Left colon (tissue), 2 donors: ENCODE measurements at regions not wholly inside any gene's neighbourhood (a gene's known extent, or its start where the extent isn't known, plus 50 kb on each side); places are given as distances from the start of the nearest gene placed in this dataset.
"Not testable (repeated sequence)": the region's sequence is repeated elsewhere in the genome, so short reads cannot be mapped to it uniquely, and the experiment has no call there.

ENCODE experiments used
- ATAC-seq: fragments of 200-7000 bp; cut with Tn5 transposase; one replicate; pipeline ENCODE4 v1.9.1; 2020; ENCODE audit warnings: mild to moderate bottlenecking, moderate library complexity
- DNase-seq, 2 donors: peaks; one replicate each; pipeline ENCODE4 v3.0.0-alpha.2; 2020
- intact Hi-C, 2 donors: fragments of 100-400 bp; cut with DNase I in 1 of 2; cut with micrococcal nuclease in 1 of 2; formaldehyde crosslinking; loops; one replicate each; pipeline versions ENCODE4 v1.11.2 to v1.14.0; 2022; cut with DNase I, micrococcal nuclease
- donor health status: DM: no; HTN: no; CAD: no.
- donor health status: DM: yes; HTN: yes; CAD: no.

- DNase-seq (no peak), ATAC-seq (no peak)
Measured at GRCh38 chr6:169109411-169110220, 144.0 kb downstream of the THBS2 start.

DNA sequence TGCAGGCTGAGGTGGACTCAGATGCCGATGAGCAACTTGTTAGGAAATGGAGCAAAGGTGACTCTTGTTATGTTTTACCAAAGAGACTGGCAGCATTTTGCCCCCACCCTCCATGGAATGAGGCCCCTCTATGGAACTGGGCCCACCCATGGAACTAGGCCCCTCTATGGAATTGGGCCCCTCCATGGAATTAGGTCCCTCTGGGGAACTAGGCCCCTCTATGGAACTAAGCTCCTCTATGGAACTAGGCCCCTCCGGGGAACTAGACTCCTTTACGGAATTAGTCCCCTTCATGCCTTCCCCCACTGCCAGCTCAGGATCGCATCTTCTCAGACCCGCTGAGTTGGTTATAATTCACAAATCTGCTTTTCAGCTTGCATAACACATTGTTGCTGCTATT lies 144.9 kb downstream of the THBS2 start:
- DNase-seq (no peak), ATAC-seq (no peak)
- intact Hi-C loops = no loop called here

More at GRCh38 chr6:169109411-169110220, 144.0 kb downstream of the THBS2 start:
- intact Hi-C loops = no loop called here

- DNase-seq = no peak
Measured at GRCh38 chr6:169106176-169106575, 147.5 kb downstream of the THBS2 start.

DNA sequence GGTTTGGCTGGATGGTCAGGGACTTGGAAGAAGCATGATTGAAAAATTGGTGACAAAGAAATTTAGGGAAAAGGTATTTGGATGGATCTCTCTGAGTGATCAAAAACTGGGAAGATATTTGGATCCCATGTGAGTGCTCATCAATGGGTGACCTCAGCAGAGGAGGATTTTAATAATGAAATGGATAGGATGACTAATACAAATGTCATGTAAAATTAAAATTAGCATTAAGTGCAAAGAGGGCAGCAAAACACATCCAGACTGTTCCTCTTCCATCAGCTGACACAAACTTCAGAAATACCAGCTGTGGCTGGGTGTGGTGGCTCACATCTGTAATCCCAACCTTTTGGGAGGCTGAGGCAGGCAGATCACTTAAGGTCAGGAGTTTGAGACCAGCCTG lies 151.7 kb downstream of the THBS2 start:
- intact Hi-C loops = no loop called here
- ATAC-seq (no peak), DNase-seq (no peak)

More at GRCh38 chr6:169106176-169106575, 147.5 kb downstream of the THBS2 start:
- no peak for ATAC-seq
- intact Hi-C loops = no loop called here

GRCh38 chr6:169101036-169101805 lies 152.4 kb downstream of the THBS2 start:
- ATAC-seq (no peak), DNase-seq (no peak)
- intact Hi-C loops = no loop called here

GRCh38 chr6:169099411-169100202 lies 154.0 kb downstream of the THBS2 start:
- intact Hi-C loops = no loop called here
- ATAC-seq = no peak
- DNase-seq = no peak

GRCh38 chr6:169098651-169099050 lies 155.0 kb downstream of the THBS2 start:
- intact Hi-C loops, DNase-seq, ATAC-seq: not testable (repeated sequence)

GRCh38 chr6:169098116-169098515 lies 155.5 kb downstream of the THBS2 start:
- no peak for ATAC-seq
- no peak for DNase-seq
- intact Hi-C loops = no loop called here

GRCh38 chr6:169097381-169097959 lies 156.2 kb downstream of the THBS2 start:
- ATAC-seq (no peak), DNase-seq (no peak)
- intact Hi-C loops = no loop called here

GRCh38 chr6:169096388-169096787 lies 157.3 kb downstream of the THBS2 start:
- DNase-seq (no peak), ATAC-seq (no peak)
- intact Hi-C loops = no loop called here

GRCh38 chr6:169095153-169095552 lies 158.5 kb downstream of the THBS2 start:
- intact Hi-C loops = no loop called here
- DNase-seq (no peak), ATAC-seq (no peak)

DNA sequence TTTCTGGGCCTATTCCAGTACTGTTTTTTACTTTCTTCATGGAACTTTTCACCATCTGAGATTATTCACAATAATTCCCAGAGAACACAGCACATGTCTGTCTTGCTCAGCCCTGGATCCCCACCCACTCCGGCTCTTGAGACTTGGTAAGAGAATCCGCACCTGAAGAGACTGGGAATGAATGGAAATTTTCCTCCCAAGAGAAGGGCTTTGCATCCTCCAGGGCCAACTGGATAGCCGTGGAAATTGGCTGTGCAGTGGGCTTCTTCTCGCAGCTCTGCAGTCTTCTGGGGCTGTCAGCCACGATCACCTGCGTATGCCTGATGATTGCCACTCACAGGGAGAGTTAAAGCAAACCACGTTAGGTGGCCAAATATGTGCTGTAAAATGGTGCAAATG lies 159.1 kb downstream of the THBS2 start:
- intact Hi-C loops = no loop called here
- DNase-seq (no peak), ATAC-seq (no peak)

DNA sequence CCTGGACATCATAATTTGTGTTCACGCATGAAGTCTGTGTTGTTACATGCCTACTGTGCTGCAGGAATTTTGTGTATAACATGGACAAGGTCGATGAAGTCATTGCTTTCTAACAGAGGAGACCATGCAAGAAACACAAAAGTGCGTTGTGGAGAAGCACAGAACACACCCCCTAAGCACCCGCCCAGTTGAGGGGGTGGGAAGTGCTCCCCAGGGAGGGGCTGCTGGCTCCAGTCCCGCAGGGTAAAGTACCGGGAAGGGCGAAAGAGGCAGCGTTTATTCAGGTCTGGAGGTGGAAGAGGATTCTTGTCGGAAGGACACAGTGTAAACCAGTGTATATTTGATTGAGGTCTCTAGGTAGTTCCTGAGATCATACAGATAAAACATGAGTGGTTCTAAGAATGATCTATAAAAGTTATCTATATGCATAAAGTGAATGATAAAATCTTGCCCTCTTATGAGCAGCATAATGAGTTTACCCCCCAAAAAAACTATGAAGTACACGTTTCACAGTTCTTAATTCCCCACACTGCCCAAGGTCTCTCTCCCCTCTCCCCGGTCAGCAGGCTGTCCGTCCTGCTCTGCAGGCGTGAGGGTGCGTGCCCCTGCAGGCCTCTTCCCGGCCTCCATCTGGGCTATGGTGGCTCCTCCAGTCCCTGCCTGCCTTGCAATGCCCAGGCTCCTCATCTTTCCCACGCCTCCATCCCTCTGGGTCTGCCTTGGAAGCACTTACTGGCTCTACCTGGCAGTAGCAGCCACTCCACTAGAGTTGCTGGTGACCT lies 159.7 kb downstream of the THBS2 start:
- ATAC-seq (no peak), DNase-seq (no peak)
- intact Hi-C loops = no loop called here

DNA sequence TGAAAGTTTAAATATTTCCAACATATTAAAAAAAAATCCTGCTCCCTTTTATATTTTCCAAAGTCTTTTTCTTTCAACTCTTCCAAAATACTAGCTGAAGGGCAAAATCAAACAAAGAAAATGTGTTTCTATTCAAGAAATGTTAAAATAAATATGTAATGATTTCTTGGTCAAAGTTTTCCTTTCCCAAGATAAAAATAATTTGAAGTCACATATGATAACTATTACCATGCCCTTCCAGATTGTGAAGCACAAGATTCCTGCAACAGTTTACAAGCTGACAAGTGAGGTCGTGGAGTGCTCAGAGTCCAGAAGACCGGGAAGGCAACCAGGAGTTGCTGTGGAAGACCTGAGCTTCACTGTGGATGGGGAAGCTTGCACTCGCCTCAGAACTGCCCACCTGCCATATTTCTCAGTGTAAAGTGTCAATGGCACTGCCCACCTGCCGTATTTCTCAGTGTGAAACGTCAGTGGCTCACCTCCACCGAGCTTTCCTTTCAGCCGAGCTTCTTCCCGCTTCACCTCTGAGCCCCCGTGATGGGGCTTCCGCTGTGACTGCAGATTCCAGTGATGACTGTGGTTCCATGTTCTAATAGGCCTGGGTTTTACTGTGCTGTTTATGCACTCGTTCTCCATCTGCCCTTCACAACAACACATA lies 160.5 kb downstream of the THBS2 start:
- intact Hi-C loops = no loop called here

DNA sequence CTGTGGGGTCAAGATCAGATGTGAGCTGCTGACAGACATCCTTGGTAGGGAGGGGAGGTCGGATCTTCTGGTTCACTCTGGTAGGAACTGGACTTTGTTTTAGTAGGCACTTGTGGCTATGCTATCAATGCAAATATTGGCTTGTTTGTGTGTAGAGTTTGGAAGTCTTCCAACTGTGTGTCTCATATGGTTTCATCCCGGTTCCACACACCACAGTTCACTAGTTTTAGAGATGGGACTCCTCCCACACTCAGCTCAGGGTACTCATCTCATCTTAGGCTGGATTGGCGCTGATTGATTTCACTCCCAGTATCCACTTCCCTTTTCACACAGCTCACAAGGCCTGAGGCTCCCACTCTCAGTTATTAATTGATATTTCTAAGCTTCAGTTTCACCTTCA lies 161.3 kb downstream of the THBS2 start:
- intact Hi-C loops = no loop called here
- DNase-seq (no peak), ATAC-seq (no peak)

More for the DNA sequence above, 160.5 kb downstream of the THBS2 start:
- DNase-seq = no peak
- ATAC-seq = no peak

DNA sequence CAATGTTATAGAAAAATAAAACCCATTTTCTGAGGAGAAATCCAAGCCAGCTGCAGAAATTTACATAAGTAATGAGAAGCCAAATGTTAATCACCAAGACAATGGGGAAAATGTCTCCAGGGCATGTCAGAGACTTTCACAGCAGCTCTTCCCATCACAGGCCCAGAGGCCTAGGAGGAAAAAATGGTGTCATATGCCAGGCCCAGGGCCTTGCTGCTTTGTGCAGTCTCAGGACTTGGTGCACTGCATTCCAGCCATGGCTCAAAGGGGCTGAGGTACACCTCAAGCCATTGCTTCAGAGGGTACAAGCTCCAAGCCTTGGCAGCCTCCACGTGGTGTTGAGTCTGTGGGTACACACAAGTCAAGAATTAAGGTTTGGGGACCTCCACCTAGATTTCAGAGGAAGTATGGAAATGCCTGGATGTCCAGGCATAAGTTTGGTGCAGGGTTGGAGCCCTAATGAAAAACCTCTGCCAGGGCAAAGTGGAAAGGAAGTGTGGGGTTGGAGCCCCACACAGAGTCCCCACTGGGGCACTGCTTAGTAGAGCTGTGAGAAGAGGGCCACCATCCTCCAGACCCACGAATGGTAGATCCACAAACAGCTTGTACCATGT lies 163.0 kb downstream of the THBS2 start:
- DNase-seq, ATAC-seq, intact Hi-C loops: not testable (repeated sequence)

DNA sequence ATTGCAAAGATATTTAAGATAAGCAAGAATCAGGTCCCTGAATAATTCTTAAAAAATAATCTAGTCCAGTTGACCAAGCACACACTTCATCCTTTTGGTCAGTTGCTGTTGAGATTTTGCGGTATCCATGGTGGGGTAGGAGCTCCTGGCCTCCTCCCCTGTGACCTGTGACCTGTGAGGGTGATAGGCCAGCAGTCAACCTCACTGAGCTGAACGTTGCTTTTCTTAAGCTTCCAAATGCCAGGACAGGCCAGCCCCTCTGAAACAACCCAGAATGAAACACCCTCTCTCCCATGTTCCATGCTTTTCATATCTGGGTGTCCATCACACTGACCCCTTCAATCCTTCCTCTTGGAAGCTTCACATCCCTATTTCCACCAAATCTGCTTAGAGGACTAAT lies 164.9 kb downstream of the THBS2 start:
- intact Hi-C loops = no loop called here
- ATAC-seq (no peak), DNase-seq (no peak)
